ENCODE measurements at regions not wholly inside any gene's neighbourhood (a gene's known extent, or its start where the extent isn't known, plus 50 kb on each side); places are given as distances from the start of the nearest gene placed in this dataset.

GRCh38 chr2:77862120-77862519, 339.9 kb upstream of the LRRTM4 start:
- TF ChIP-seq ISL1 (CRISPR knock-in tag; IDR thresholded peaks at IDR 0.05) (no peak), ARNTL (CRISPR knock-in tag; IDR thresholded peaks at IDR 0.05; ENCODE audit: borderline replicate concordance, low read depth) (no peak), RARB (CRISPR knock-in tag; IDR thresholded peaks at IDR 0.05) (no peak), GLIS3 (CRISPR knock-in tag; IDR thresholded peaks at IDR 0.05) (no peak), TSHZ2 (CRISPR knock-in tag; IDR thresholded peaks at IDR 0.05) (no peak), ZNF8 (CRISPR knock-in tag; IDR thresholded peaks at IDR 0.05) (no peak), SNAI2 (CRISPR knock-in tag; IDR thresholded peaks at IDR 0.05) (no peak), ZFP30 (CRISPR knock-in tag; IDR thresholded peaks at IDR 0.05) (no peak), TCF4 (CRISPR knock-in tag; IDR thresholded peaks at IDR 0.05; ENCODE audit: borderline replicate concordance) (no peak), BACH2 (CRISPR knock-in tag; IDR thresholded peaks at IDR 0.05; ENCODE audit: borderline replicate concordance) (no peak), ZC3H10 (CRISPR knock-in tag; IDR thresholded peaks at IDR 0.05) (no peak), ZNF565 (CRISPR knock-in tag; conservative IDR thresholded peaks at IDR 0.05; ENCODE audit: low read depth) (no peak)
- TF ChIP-seq, protein P1, sequence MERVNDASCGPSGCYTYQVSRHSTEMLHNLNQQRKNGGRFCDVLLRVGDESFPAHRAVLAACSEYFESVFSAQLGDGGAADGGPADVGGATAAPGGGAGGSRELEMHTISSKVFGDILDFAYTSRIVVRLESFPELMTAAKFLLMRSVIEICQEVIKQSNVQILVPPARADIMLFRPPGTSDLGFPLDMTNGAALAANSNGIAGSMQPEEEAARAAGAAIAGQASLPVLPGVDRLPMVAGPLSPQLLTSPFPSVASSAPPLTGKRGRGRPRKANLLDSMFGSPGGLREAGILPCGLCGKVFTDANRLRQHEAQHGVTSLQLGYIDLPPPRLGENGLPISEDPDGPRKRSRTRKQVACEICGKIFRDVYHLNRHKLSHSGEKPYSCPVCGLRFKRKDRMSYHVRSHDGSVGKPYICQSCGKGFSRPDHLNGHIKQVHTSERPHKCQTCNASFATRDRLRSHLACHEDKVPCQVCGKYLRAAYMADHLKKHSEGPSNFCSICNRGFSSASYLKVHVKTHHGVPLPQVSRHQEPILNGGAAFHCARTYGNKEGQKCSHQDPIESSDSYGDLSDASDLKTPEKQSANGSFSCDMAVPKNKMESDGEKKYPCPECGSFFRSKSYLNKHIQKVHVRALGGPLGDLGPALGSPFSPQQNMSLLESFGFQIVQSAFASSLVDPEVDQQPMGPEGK (CRISPR knock-in tag; IDR thresholded peaks at IDR 0.05; ENCODE audit: borderline replicate concordance): no peak
- TF ChIP-seq, protein P2, sequence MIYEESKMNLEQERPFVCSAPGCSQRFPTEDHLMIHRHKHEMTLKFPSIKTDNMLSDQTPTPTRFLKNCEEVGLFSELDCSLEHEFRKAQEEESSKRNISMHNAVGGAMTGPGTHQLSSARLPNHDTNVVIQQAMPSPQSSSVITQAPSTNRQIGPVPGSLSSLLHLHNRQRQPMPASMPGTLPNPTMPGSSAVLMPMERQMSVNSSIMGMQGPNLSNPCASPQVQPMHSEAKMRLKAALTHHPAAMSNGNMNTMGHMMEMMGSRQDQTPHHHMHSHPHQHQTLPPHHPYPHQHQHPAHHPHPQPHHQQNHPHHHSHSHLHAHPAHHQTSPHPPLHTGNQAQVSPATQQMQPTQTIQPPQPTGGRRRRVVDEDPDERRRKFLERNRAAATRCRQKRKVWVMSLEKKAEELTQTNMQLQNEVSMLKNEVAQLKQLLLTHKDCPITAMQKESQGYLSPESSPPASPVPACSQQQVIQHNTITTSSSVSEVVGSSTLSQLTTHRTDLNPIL (CRISPR knock-in tag; IDR thresholded peaks at IDR 0.05; ENCODE audit: low read depth): no peak

Data from SK-N-SH treated with all-trans-retinoic acid at 6 μM for 48 hours (cell line).